Ecto neural progenitor cell (in vitro differentiated cells): ENCODE measurements at regions not wholly inside any gene's neighbourhood (a gene's known extent, or its start where the extent isn't known, plus 50 kb on each side); places are given as distances from the start of the nearest gene placed in this dataset.

Experiments used
- DNase-seq: peaks from one replicate; pipeline ENCODE4 v3.0.0-alpha.2; 2018; ENCODE audit warnings: low spot score

- DNase-seq = no peak
Measured at GRCh38 chr17:33475594-33475993, 182.5 kb upstream of the ASIC2 start.

GRCh38 chr17:33481652-33482051 lies 188.6 kb upstream of the ASIC2 start:
- no peak for DNase-seq

- DNase-seq = no peak
Measured at GRCh38 chr17:33482636-33483035, 189.5 kb upstream of the ASIC2 start.

GRCh38 chr17:33484559-33484958 lies 191.5 kb upstream of the ASIC2 start:
- DNase-seq = no peak

GRCh38 chr17:33486135-33486885 lies 193.2 kb upstream of the ASIC2 start:
- no peak for DNase-seq

- DNase-seq = no peak
Measured at GRCh38 chr17:33487187-33487879, 194.2 kb upstream of the ASIC2 start.

GRCh38 chr17:33491871-33492481 lies 198.9 kb upstream of the ASIC2 start:
- DNase-seq = no peak

- no peak for DNase-seq
Measured at GRCh38 chr17:33492731-33493265, 199.7 kb upstream of the ASIC2 start.

- no peak for DNase-seq
Measured at GRCh38 chr17:33493566-33493965, 200.5 kb upstream of the ASIC2 start.

- DNase-seq = no peak
Measured at GRCh38 chr17:33494151-33494550, 201.1 kb upstream of the ASIC2 start.

GRCh38 chr17:33497623-33498022 lies 204.5 kb upstream of the ASIC2 start:
- DNase-seq = no peak

GRCh38 chr17:33498069-33498468 lies 205.0 kb upstream of the ASIC2 start:
- DNase-seq = no peak

- no peak for DNase-seq
Measured at GRCh38 chr17:33499040-33499439, 205.9 kb upstream of the ASIC2 start.

GRCh38 chr17:33500151-33500550 lies 207.1 kb upstream of the ASIC2 start:
- DNase-seq = no peak

GRCh38 chr17:33501185-33501584 lies 208.1 kb upstream of the ASIC2 start:
- DNase-seq = no peak

GRCh38 chr17:33504571-33504970 lies 211.5 kb upstream of the ASIC2 start:
- no peak for DNase-seq

GRCh38 chr17:33506889-33507650 lies 214.0 kb upstream of the ASIC2 start:
- DNase-seq = no peak

GRCh38 chr17:33508215-33508614 lies 215.1 kb upstream of the ASIC2 start:
- DNase-seq = no peak

- DNase-seq = no peak
Measured at GRCh38 chr17:33509331-33509730, 216.2 kb upstream of the ASIC2 start.

GRCh38 chr17:33511670-33512069 lies 218.6 kb upstream of the ASIC2 start:
- DNase-seq = no peak

GRCh38 chr17:33512113-33512512 lies 219.0 kb upstream of the ASIC2 start:
- DNase-seq = no peak

- no peak for DNase-seq
Measured at GRCh38 chr17:33513769-33514168, 220.7 kb upstream of the ASIC2 start.
